Stimulated activated CD8-positive, alpha-beta memory T cell treated with anti-CD3 and anti-CD28 coated beads, Interleukin-4, amount 100 ng/mL, for 48 hours (primary cell): ENCODE measurements at regions not wholly inside any gene's neighbourhood (a gene's known extent, or its start where the extent isn't known, plus 50 kb on each side); places are given as distances from the start of the nearest gene placed in this dataset.
"Not testable (repeated sequence)": the region's sequence is repeated elsewhere in the genome, so short reads cannot be mapped to it uniquely, and the experiment has no call there.

ENCODE experiments used
- DNase-seq: peaks from one replicate; pipeline ENCODE4 v3.0.0-alpha.2; 2020

- DNase-seq, result no peak
Observed at GRCh38 chr19:41495589-41495988, 52.6 kb downstream of the ERICH4 start.

GRCh38 chr19:41499899-41500298 is 56.9 kb downstream of the ERICH4 start:
- DNase-seq, result no peak

GRCh38 chr19:41500443-41500842 is 57.5 kb downstream of the ERICH4 start:
- DNase-seq, result no peak

- DNase-seq, result no peak
Observed at GRCh38 chr19:41501854-41502253, 58.9 kb downstream of the ERICH4 start.

DNA sequence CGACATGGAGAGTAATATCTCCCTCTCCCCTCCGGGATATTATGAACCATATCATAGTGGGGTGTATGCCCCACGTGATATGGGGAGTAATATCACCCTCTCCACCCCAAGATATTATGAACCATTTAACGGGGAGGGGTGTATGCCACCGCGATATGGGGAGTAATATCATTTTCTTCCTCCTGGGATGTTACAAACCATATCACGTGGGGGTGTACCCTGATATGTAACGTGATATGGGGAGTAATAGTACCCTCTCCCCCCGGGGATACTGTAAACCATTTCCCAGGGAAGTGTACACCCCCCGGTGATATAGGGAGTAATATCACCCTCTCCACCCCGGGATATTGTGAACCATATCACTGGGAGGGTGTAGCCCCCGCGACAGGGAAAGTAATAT is 62.1 kb downstream of the ERICH4 start:
- DNase-seq, result no peak

- no peak for DNase-seq
Observed at GRCh38 chr19:41510484-41510883, 65.5 kb upstream of the CEACAM21 start.

GRCh38 chr19:41511628-41512027 is 64.3 kb upstream of the CEACAM21 start:
- DNase-seq, result no peak

- DNase-seq, result no peak
Observed at GRCh38 chr19:41515015-41515652, 60.8 kb upstream of the CEACAM21 start.

GRCh38 chr19:41516292-41517171 is 59.4 kb upstream of the CEACAM21 start:
- peak; percentile 34 for DNase-seq

DNA sequence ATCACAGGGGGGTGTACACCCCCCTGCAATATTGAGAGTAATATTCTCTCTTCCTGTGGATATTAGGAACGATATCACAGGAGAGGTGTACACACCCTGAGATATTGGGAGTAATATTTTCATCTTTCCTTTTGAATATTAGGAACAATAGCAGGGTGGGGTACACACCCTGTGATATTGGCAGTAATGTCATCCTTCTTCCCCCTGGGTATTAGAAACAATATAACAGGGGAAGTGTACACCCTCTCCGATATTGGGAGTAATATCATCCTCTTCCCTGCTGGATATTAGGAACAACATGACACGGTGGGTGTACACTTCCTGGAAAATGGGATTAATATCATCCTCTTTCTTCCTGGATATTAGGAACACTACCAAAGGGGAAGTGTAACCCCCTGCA is 57.8 kb upstream of the CEACAM21 start:
- no peak for DNase-seq

GRCh38 chr19:41521138-41521930 is 54.6 kb upstream of the CEACAM21 start:
- not testable (repeated sequence) for DNase-seq

- peak; percentile 58 for DNase-seq
Observed at GRCh38 chr19:41521931-41522555, 53.9 kb upstream of the CEACAM21 start.

DNA sequence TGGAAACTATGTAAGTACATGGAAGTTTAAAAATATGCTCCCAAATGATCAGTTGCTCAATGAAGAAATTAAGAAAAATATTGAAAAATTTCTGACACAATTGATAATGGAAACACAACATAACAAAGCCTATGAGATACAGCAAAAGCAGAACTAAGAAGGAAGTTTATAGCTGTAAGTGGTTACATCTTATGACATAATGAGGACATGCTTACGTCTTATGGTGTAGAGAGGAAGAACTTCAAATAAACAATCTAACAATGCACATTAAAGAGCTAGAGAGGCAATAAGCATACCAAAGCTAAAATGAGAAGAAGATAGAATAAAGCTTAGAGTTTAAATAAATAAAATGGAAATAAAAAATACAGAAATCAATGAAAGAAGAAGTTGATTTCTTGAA is 50.0 kb upstream of the CEACAM21 start:
- no peak for DNase-seq
